SK-N-SH treated with all-trans-retinoic acid at 6 μM for 48 hours (cell line): ENCODE measurements at regions not wholly inside any gene's neighbourhood (a gene's known extent, or its start where the extent isn't known, plus 50 kb on each side); places are given as distances from the start of the nearest gene placed in this dataset.

Source experiments
- CREB5 ChIP-seq: fragments of 250-450 bp; sonication (Bioruptor Pico); IDR thresholded peaks from 2 replicates; pipeline ENCODE4 v1.5.1; 2020; ENCODE audit warnings: low read depth, mild to moderate bottlenecking, moderate library complexity
- ISL1 ChIP-seq: fragments of 250-450 bp; sonication (Bioruptor Pico); IDR thresholded peaks from 2 replicates; pipeline ENCODE4 v2.1.2; 2022; ENCODE audit warnings: mild to moderate bottlenecking, moderate library complexity
- PATZ1 ChIP-seq: fragments of 250-450 bp; sonication (Bioruptor Pico); IDR thresholded peaks from 2 replicates; pipeline ENCODE4 v1.8.0; 2020; ENCODE audit warnings: mild to moderate bottlenecking, moderate library complexity, borderline replicate concordance
- RARB ChIP-seq: fragments of 250-450 bp; sonication (Bioruptor Pico); IDR thresholded peaks from 2 replicates; pipeline ENCODE4 v1.8.0; 2021; ENCODE audit warnings: mild to moderate bottlenecking, moderate library complexity
- TOX ChIP-seq: fragments of 250-450 bp; sonication (Bioruptor Pico); IDR thresholded peaks from 2 replicates; pipeline ENCODE4 v1.8.0; 2021; ENCODE audit warnings: mild to moderate bottlenecking, moderate library complexity, borderline replicate concordance
- ZFP30 ChIP-seq: fragments of 450-650 bp; formaldehyde crosslinking; IDR thresholded peaks from 2 replicates; pipeline ENCODE4 v1.5.0; 2022; ENCODE audit warnings: mild to moderate bottlenecking, moderate library complexity

DNA sequence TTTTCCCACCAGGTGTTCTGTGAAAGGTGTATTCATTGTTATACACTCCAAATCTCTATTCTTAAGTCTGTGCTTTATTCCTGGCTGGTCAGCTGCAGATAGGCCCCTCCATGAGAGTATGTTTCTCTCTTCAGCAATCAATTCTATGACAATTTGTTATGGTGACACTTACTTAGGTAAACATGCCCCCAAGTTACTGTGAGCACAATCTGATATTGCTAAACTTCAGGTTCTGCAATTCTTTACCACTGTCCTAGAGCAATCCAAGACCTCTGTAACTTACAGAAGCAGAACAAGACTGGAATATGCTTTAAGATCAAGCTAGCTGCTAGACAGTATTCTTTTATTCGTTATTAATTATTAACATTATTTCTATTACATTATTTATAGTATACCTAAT is 391.9 kb downstream of the FRK start:
- TF ChIP-seq ZFP30 (CRISPR knock-in tag) (no peak), TOX (CRISPR knock-in tag) (no peak), CREB5 (CRISPR knock-in tag) (no peak), ISL1 (CRISPR knock-in tag) (no peak), RARB (CRISPR knock-in tag) (no peak), PATZ1 (CRISPR knock-in tag) (no peak)
